Smooth muscle cell (in vitro differentiated cells): ENCODE measurements at regions not wholly inside any gene's neighbourhood (a gene's known extent, or its start where the extent isn't known, plus 50 kb on each side); places are given as distances from the start of the nearest gene placed in this dataset.

Source experiments
- DNase-seq: peaks from one replicate; lab custom pipeline; 2025; ENCODE audit not compliant: unreplicated experiment; lab: John Stamatoyannopoulos, UW
- H2AFZ ChIP-seq: fragments of 200-600 bp; sonication (generic); 2 replicates; pipeline ENCODE4 v1.6.0; 2016; ENCODE audit warnings: antibody characterized with exemption, low read depth, mild to moderate bottlenecking
- H3F3A ChIP-seq: fragments of 200-600 bp; sonication (generic); 2 replicates; pipeline ENCODE4 v1.6.0; 2017; ENCODE audit warnings: antibody characterized with exemption, low read depth
- H3K27ac ChIP-seq: fragments of 200-600 bp; sonication (generic); 2 replicates; pipeline ENCODE4 v1.5.1; 2016; ENCODE audit warnings: low read depth, mild to moderate bottlenecking
- H3K27me3 ChIP-seq: fragments of 200-600 bp; sonication (generic); 2 replicates; pipeline ENCODE4 v1.6.1; 2016; ENCODE audit warnings: low read depth, mild to moderate bottlenecking
- H3K36me3 ChIP-seq: fragments of 200-600 bp; sonication (generic); 2 replicates; pipeline ENCODE4 v1.5.1; 2016; ENCODE audit warnings: low read depth
- H3K4me1 ChIP-seq: fragments of 200-600 bp; sonication (generic); 2 replicates; pipeline ENCODE4 v1.5.1; 2016; ENCODE audit warnings: low read depth
- H3K4me2 ChIP-seq: fragments of 200-600 bp; sonication (generic); 2 replicates; pipeline ENCODE4 v1.6.0; 2016; ENCODE audit warnings: mild to moderate bottlenecking
- H3K4me3 ChIP-seq: fragments of 200-600 bp; sonication (generic); 2 replicates; pipeline ENCODE4 v1.5.1; 2016; ENCODE audit warnings: mild to moderate bottlenecking
- H3K79me2 ChIP-seq: fragments of 200-600 bp; sonication (generic); 2 replicates; pipeline ENCODE4 v1.6.0; 2016; ENCODE audit warnings: low read depth, mild to moderate bottlenecking
- H3K9ac ChIP-seq: fragments of 200-600 bp; sonication (generic); 2 replicates; pipeline ENCODE4 v1.6.0; 2016; ENCODE audit warnings: low read depth
- H3K9me3 ChIP-seq: fragments of 200-600 bp; sonication (generic); replicated peaks from 2 replicates; pipeline ENCODE4 v1.5.1; 2016; ENCODE audit warnings: low read depth
- H4K20me1 ChIP-seq: fragments of 200-600 bp; sonication (generic); 2 replicates; pipeline ENCODE4 v1.6.0; 2016; ENCODE audit warnings: low read depth
- WGBS: methylation state at CpG from one replicate; pipeline ENCODE4 v1.1.7; 2016; ENCODE audit warnings: low lambda C conversion rate; 5-methylcytosine and 5-hydroxymethylcytosine counted together
- TF ChIP-seq, protein P1 (sequence below): fragments of 200-600 bp; sonication (generic); IDR thresholded peaks from 2 replicates; pipeline ENCODE4 v1.5.1; 2017; ENCODE audit warnings: borderline replicate concordance, mild to moderate bottlenecking, antibody characterized with exemption; ENCODE audit not compliant: insufficient read depth, poor library complexity, severe bottlenecking

DNA sequence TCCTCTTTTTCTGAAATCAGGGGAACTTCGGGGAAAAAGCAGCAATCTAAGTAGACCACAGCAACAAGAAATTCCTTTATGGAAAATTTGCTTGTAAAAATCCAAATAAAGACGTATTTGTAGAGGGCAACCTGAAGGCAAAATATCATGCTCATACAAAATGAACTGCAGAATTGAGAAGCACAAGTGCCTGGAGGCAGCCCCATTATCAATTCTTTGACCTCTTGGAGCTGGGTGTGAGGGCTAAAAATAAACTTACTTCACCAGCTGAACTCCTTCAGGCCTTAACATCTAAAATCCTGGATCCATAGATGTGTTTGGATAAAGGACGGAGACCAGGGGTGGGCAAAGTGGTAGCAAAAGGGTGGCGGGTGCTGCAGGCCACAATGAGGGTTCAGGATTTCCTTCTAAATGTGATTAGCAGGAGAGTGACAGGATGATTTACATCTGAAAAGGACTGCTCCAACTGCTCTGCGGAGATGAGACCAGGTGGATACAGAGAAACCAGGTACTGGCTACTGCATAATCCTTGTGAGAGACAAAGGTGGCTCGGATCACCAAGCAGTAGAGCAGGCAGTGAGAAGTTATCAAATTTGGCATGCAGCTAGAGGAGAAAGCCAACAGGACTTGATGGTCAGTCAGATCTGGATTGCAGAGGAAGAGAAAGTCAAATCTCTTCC, 81.7 kb upstream of the TJP1 start:
- Histone ChIP-seq H3K9me3 (no peaks in the 10 kb centered on the region), H4K20me1 (no peaks in the 10 kb centered on the region), H3F3A (no peaks in the 10 kb centered on the region), H3K36me3 (no peaks in the 10 kb centered on the region), H3K27ac (no peak overlapping the region), H3K4me2 (no peak overlapping the region), H3K4me1 (peaks cover 4% of the 10 kb centered on the region), H3K9ac (no peak overlapping the region), H3K79me2 (no peaks in the 10 kb centered on the region), H3K4me3 (no peak overlapping the region), H2AFZ (no peak overlapping the region), H3K27me3 (no peaks in the 10 kb centered on the region)
- TF ChIP-seq, protein P1, sequence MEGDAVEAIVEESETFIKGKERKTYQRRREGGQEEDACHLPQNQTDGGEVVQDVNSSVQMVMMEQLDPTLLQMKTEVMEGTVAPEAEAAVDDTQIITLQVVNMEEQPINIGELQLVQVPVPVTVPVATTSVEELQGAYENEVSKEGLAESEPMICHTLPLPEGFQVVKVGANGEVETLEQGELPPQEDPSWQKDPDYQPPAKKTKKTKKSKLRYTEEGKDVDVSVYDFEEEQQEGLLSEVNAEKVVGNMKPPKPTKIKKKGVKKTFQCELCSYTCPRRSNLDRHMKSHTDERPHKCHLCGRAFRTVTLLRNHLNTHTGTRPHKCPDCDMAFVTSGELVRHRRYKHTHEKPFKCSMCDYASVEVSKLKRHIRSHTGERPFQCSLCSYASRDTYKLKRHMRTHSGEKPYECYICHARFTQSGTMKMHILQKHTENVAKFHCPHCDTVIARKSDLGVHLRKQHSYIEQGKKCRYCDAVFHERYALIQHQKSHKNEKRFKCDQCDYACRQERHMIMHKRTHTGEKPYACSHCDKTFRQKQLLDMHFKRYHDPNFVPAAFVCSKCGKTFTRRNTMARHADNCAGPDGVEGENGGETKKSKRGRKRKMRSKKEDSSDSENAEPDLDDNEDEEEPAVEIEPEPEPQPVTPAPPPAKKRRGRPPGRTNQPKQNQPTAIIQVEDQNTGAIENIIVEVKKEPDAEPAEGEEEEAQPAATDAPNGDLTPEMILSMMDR, result no peak
- WGBS, result 79% methylated on average over 6 of the region's 6 CpGs
- no peak for DNase-seq

DNA sequence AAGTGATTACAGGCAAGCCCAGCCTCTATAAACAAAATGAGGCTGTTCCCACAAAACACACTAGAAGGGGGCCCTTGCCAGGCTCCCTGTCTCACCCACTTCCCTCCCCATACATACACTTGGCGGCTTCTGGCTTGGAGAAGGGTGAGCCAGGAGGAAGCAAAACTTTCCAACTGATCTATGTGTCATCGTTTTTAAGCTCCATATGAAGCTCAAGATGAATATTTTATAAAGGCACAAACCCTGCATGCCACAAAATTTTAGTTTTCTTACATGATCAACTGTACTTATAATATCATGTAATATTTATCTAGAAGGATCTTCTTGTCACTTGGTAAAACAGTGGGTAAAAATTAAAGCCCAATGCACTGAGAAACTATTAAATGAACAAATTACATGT, 80.8 kb upstream of the TJP1 start:
- no peaks in the 10 kb centered on the region for H3K36me3 ChIP-seq
- H3K4me3 ChIP-seq, result no peak overlapping the region
- H2AFZ ChIP-seq, result no peak overlapping the region
- no peaks in the 10 kb centered on the region for H4K20me1 ChIP-seq
- WGBS, result 98% methylated on average over 2 of the region's 2 CpGs
- no peaks in the 10 kb centered on the region for H3K27me3 ChIP-seq
- H3K4me1 ChIP-seq, result peaks cover 4% of the 10 kb centered on the region
- H3K79me2 ChIP-seq, result no peaks in the 10 kb centered on the region
- TF ChIP-seq, protein P1, result no peak
- no peaks in the 10 kb centered on the region for H3K9me3 ChIP-seq
- H3K27ac ChIP-seq, result no peak overlapping the region
- H3K4me2 ChIP-seq, result no peak overlapping the region
- no peaks in the 10 kb centered on the region for H3F3A ChIP-seq
- no peak overlapping the region for H3K9ac ChIP-seq
- DNase-seq, result no peak

- H2AFZ ChIP-seq, result no peak overlapping the region
- TF ChIP-seq, protein P1, result no peak
- no peaks in the 10 kb centered on the region for H3K79me2 ChIP-seq
Measured at GRCh38 chr15:29900237-29901189, 78.2 kb upstream of the TJP1 start.

More at GRCh38 chr15:29900237-29901189, 78.2 kb upstream of the TJP1 start:
- H3K4me1 ChIP-seq, result peaks cover 4% of the 10 kb centered on the region
- no peaks in the 10 kb centered on the region for H3K36me3 ChIP-seq
- no peak for DNase-seq
- H3K27me3 ChIP-seq, result no peaks in the 10 kb centered on the region
- no peak overlapping the region for H3K9ac ChIP-seq
- H3K9me3 ChIP-seq, result no peaks in the 10 kb centered on the region
- H3K27ac ChIP-seq, result no peak overlapping the region
- no peaks in the 10 kb centered on the region for H3F3A ChIP-seq
- H4K20me1 ChIP-seq, result no peaks in the 10 kb centered on the region
- H3K4me3 ChIP-seq, result no peak overlapping the region
- H3K4me2 ChIP-seq, result no peak overlapping the region
- WGBS, result 91% methylated on average over 7 of the region's 7 CpGs
